ENCODE measurements at regions not wholly inside any gene's neighbourhood (a gene's known extent, or its start where the extent isn't known, plus 50 kb on each side); places are given as distances from the start of the nearest gene placed in this dataset.

DNA sequence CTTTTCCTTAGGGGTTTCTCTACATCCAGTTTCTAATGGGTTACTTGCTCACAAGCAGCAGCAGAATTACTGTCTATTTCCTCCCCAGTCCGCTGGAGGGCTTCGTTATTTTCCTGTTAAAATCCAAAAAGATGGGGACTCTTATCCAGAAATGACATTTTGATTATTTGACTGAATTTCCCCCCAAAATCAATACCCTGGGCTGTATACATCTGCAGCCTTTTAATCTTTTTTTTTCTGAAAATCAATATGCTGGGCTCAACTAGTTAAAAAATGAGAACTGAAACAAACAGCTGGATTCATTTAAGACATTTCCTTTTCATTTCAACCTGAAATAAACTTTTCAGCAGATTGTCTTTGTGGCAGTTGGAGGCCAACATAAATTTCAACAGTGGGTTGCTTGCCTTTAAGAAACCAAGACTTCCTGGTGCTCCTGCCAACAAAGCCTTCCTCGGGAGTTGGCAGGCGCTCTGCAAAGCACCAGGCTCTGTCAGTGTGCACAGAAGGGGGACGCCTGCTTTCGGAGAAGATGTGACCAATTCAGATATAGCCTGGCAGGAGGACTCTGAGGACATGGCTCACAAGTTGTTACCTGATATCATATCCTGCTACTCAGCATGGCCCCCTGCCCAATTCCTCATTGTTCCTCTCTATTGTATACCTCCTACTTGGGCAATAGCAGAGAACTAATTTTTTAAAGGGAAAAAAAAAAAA, 204.7 kb upstream of the ARG1 start:
- TF ChIP-seq, protein P1, sequence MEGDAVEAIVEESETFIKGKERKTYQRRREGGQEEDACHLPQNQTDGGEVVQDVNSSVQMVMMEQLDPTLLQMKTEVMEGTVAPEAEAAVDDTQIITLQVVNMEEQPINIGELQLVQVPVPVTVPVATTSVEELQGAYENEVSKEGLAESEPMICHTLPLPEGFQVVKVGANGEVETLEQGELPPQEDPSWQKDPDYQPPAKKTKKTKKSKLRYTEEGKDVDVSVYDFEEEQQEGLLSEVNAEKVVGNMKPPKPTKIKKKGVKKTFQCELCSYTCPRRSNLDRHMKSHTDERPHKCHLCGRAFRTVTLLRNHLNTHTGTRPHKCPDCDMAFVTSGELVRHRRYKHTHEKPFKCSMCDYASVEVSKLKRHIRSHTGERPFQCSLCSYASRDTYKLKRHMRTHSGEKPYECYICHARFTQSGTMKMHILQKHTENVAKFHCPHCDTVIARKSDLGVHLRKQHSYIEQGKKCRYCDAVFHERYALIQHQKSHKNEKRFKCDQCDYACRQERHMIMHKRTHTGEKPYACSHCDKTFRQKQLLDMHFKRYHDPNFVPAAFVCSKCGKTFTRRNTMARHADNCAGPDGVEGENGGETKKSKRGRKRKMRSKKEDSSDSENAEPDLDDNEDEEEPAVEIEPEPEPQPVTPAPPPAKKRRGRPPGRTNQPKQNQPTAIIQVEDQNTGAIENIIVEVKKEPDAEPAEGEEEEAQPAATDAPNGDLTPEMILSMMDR (conservative IDR thresholded peaks at IDR 0.05; ENCODE audit: low read depth, low read length): peak; percentile 30

DNA sequence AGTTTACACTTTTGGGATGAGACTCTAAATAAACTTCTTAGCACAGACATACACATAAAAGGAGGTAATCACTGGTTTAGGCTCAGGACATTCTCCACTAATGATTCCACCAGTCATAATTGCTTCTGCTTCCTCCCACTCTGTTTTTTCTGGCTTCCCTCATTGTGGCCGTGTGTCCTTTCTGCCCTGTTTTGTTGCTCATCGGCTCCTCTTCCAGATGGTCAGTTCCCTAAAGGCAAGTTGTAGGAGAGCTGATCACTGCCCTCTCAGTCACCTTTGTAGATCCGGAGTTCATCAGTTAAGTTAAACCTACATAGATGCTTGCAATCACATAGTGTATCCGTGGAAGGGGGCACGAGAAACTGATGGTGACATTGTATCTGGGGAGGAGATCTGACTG, 200.5 kb upstream of the ARG1 start:
- TF ChIP-seq, protein P1 (conservative IDR thresholded peaks at IDR 0.05; ENCODE audit: low read depth, low read length): no peak
- no peak overlapping the region for H3K4me3 ChIP-seq (ENCODE audit: low read depth, low read length)
- peak; percentile 4 for DNase-seq (ENCODE audit: low read depth)

More for the DNA sequence above, 204.7 kb upstream of the ARG1 start:
- DNase-seq (ENCODE audit: low read depth): peak; percentile 29
- H3K4me3 ChIP-seq (ENCODE audit: low read depth, low read length): no peak overlapping the region

DNA sequence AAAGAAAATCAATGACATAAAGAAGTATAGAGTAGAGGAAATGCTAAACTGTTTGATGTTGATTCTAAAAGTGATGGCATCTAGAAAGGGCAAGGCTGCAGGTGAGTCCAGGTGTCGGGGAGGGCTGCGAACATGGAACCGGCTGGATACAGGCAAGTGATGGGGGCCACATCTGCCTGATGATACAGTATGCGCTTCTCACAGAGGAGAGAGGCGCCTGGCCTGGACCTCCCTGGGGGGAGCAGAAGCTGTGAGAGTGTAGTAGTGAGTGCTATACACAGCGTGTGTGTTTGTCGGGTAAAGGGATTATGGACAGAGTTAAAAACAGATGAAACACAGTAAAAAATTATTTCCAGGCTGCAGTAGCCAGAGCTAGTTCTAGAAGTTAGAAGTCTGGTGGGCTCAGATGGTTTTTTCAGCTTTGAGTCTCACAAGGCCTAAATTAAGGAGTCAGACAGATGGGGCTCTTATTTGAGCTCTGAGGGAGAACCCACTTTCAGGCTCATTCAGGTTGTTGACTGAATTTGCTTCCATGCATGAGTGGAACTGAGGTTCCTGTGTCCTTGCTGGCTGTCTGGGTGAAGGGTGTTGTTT, 195.8 kb upstream of the ARG1 start:
- DNase-seq (ENCODE audit: low read depth): no peak
- TF ChIP-seq, protein P1 (conservative IDR thresholded peaks at IDR 0.05; ENCODE audit: low read depth, low read length): no peak
- H3K4me3 ChIP-seq (ENCODE audit: low read depth, low read length): no peak overlapping the region

DNA sequence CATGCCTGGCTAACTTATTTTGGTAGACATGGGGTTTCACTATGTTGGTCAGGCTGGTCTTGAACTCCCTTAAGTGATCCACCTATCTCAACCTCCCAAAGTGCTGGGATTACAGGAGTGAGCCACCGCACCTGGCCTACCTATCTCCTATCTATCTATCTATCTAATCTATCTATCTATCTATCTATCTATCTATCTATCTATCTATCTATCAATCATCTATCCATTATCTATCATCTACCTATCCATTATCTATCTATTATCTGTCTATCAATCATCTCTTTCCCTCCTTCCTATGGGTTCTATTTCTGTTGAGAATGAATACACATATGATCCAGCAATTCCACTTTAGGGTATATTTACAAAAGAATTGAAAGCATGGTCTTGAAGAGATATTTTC, 194.2 kb upstream of the ARG1 start:
- H3K4me3 ChIP-seq (ENCODE audit: low read depth, low read length): no peak overlapping the region
- TF ChIP-seq, protein P1 (conservative IDR thresholded peaks at IDR 0.05; ENCODE audit: low read depth, low read length): no peak
- DNase-seq (ENCODE audit: low read depth): no peak

DNA sequence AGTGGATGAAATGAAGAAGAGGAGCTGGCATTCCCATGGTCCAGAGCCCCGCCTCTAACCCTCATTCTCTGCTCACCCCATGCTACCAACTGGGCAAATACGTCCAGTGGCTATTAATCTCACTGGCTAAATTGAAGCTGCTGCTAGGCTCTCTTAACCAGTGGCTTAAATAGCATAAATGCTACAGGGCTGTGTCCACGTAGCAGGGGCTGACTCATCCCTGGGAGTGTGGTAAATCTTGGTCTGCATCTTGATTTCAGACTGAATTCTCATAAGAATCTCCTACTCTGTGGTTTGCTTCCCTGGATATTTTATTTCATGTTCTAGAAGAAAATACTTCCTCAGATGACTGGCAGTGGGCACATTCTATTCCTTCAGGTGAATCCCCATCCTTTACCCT, 193.1 kb upstream of the ARG1 start:
- no peak overlapping the region for H3K4me3 ChIP-seq (ENCODE audit: low read depth, low read length)
- peak; percentile 62 for DNase-seq (ENCODE audit: low read depth)
- TF ChIP-seq, protein P1 (conservative IDR thresholded peaks at IDR 0.05; ENCODE audit: low read depth, low read length): no peak

DNA sequence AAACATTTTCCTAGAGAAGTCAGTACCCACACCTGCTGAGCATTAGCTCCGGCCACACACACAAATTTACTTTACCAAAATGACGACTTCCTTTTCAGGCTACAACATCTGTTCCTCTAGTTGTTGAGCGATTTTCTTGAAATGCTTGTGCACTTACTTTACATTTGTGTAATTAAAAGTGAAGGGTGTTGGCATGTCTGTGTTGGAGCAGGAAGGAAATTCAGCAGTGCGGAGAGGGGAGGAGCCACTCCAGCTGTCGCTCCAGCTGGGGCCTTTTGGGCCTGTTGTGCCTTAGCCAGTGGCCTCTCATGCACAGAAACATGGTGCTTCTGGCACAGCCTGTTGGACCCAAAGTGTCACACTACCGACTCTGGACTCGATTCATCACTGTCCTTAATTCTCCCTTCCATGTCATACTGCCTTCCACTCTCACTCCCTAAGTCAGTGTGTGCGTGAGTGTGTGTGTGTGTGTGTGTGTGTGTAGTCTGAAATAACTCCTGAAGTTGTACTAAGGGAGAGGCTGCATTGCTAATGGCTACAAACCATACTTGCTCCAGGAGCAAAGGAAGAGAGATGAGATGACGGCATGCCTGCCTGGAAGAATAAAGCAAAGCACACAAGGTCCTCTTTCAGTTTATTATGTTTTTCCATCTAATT, 191.8 kb upstream of the ARG1 start:
- DNase-seq (ENCODE audit: low read depth): no peak
- TF ChIP-seq, protein P1 (conservative IDR thresholded peaks at IDR 0.05; ENCODE audit: low read depth, low read length): no peak
- no peak overlapping the region for H3K4me3 ChIP-seq (ENCODE audit: low read depth, low read length)

All from choroid plexus epithelial cell (primary cell).